HL-60/S4 (cell line): ENCODE measurements at regions not wholly inside any gene's neighbourhood (a gene's known extent, or its start where the extent isn't known, plus 50 kb on each side); places are given as distances from the start of the nearest gene placed in this dataset.

Experiments used
- in situ Hi-C: fragments of 300-500 bp; cut with MboI; formaldehyde crosslinking; loops from 2 replicates; pipeline ENCODE4 v1.14.3; 2022; ENCODE audit warnings: low sequenced_read_pairs

DNA sequence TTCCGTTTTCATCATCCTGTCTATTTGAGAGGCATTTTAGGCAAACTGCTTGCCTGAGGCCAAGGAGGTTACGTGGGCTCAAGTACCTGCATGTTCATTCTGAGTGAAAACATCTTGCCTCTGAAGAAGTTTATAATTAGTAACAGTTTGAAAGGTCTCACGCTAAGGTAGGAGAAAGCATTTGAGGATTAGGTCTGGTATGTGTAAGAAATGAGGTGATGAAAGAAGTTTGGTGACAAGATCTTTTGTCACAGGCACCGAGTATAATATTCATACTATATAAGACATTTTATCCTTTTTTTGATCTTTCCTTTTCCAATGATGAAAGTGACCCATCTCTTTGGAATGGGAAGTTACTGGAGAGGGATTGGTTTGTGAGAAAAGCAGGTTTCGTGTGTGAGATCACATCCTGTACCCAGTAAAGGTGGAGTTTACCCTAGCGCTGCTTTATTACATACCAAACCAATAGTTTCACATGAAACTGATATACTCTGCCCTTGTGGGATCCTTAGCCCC, 98.7 kb upstream of the PDC start:
- in situ Hi-C loops = no loop called here

GRCh38 chr1:186557147-186557777, 96.3 kb upstream of the PDC start:
- in situ Hi-C loops = no loop called here

GRCh38 chr1:186550832-186551231, 89.9 kb upstream of the PDC start:
- in situ Hi-C loops = no loop called here

- in situ Hi-C loops = no loop called here
Observed at GRCh38 chr1:186541003-186541402, 80.1 kb upstream of the PDC start.

DNA sequence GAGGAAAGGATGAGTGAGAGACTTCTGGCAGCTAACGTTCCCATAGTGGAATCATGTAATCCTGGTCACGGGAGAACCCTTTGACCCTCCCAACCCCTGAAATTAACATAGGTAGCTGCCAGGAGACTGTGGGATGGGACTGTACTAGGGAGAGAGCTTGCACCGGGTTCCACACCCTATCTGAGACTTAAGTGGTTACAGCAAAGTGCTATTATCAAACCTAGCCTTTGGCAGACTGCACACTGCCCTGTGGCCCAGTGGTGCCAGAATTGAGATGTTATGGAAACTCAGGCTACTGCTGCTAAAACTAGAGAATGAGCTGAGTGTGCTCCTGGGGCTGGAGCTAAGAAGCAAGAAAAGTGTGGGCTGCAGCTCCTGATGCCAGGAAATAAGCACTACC, 79.6 kb upstream of the PDC start:
- in situ Hi-C loops = no loop called here

DNA sequence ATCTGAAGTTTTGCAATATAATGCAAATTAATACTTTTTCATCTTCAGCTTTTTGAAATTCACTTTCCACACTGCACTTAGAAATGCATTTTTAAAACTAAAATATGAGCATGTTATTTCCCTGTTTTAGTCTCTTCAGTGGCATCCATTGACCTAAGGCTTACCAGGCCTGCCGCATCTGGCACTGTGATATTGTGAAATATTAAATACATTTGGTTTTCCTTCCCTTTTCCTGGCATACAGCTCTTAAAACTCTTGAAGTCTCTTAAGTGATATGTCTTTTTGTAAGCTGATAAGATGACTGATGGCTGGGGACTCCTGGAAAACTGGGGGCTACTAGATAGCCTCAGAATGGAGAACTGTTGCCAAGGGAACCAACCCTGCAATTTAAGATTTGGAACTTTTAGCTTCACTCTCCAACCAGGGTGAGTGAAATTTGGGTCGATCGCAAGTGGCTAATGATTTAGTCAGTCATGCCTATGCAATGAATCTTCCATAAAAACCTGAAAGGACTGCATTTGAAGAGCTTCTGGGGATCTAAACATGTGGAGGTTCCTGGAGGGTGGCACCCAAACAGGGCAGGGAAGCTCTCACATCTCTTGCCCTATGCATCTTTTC, 75.5 kb upstream of the PDC start:
- in situ Hi-C loops = no loop called here

GRCh38 chr1:186535388-186536133, 74.6 kb upstream of the PDC start:
- in situ Hi-C loops = no loop called here

DNA sequence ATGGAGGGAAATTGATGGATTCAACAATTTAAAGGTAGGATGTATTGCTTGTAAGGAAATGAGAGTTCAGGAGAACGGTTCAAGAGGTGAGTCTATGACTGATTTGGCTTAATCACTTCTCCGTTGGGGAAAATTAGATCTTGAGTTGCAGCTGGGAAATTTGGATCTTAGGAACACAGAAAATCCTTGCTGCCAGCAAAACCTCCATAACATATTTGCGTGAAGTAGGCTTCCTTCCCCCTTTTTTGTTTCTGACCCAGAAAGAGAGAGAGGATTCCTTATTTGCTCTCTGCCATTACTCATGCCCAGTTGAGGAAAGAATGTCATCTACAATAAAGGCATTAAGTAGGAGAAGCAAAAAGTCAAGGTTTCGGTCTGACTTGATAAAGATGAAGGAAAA, 73.5 kb upstream of the PDC start:
- in situ Hi-C loops = no loop called here

GRCh38 chr1:186532466-186532865, 71.6 kb upstream of the PDC start:
- in situ Hi-C loops = no loop called here

DNA sequence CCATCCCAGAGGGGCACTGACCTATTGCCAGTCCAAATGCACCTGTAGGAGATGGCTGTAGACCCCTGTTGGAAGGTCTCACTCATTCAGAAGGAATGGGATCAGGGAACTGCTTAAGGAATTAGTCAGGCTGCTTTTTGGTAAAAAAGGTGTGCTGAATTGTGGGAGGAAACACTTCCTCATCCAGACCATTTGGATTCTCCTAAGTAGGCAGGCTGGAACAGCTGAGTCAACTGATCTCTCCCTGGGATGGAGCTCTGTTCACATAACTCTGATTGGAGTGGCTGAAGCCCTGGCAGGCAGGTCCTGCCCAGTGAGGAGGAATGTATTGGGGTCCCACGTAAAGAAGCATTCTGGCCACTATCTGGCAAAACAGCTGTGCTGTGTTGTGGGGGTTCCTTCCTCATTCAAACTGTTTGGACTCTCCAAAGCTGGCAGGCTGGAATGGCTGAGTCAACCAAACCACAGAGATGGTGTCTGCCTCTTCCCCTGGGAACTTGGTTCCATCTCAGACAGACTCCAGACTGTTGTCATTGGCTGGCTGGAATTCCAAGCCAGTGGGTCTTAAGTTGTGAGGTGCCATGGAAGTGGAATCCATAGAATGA, 70.7 kb upstream of the PDC start:
- in situ Hi-C loops = no loop called here

GRCh38 chr1:186530109-186530508, 69.2 kb upstream of the PDC start:
- in situ Hi-C loops = no loop called here

DNA sequence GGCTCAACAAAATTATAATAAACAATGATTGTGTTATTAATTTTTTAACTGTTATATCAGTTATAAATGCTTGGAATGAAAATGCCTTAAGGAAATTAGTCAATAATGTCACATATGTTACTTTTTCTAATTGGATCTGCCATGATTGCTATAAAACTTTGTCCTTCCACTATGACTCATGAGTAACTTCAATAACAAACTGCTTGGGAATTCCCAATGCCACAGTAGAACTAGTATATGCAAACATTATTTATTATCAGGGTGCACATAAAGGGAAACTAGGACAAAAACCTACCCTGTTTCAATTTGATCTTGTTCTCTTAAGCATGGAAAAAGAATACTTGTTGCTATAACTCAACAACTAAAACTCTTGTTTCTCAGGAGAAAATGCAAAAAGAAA, 59.1 kb upstream of the PDC start:
- in situ Hi-C loops = no loop called here

GRCh38 chr1:186518822-186519381, 58.0 kb upstream of the PDC start:
- in situ Hi-C loops = no loop called here

DNA sequence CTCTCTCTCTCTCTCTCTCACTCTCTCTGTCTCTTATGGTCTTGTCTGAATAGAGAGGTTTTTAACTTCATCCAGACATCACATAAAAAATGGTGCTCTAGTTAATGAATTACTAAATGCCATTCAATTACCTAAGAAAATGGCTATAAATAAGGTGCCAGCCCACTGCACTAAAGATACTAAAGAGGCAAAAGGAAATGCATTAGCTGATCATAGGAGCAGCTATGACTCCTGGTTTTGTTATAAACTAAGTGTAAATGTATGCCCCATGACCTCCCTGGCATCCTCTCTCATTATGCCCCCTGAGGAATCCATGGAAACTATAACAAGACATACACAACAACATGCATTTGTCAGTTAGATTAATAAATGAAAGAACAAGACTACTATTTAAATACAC, 57.5 kb upstream of the PDC start:
- in situ Hi-C loops = no loop called here

GRCh38 chr1:186514367-186514766, 53.5 kb upstream of the PDC start:
- in situ Hi-C loops = no loop called here

GRCh38 chr1:186513526-186513925, 52.6 kb upstream of the PDC start:
- in situ Hi-C loops = no loop called here

- in situ Hi-C loops = no loop called here
Observed at GRCh38 chr1:186512698-186513457, 52.0 kb upstream of the PDC start.

DNA sequence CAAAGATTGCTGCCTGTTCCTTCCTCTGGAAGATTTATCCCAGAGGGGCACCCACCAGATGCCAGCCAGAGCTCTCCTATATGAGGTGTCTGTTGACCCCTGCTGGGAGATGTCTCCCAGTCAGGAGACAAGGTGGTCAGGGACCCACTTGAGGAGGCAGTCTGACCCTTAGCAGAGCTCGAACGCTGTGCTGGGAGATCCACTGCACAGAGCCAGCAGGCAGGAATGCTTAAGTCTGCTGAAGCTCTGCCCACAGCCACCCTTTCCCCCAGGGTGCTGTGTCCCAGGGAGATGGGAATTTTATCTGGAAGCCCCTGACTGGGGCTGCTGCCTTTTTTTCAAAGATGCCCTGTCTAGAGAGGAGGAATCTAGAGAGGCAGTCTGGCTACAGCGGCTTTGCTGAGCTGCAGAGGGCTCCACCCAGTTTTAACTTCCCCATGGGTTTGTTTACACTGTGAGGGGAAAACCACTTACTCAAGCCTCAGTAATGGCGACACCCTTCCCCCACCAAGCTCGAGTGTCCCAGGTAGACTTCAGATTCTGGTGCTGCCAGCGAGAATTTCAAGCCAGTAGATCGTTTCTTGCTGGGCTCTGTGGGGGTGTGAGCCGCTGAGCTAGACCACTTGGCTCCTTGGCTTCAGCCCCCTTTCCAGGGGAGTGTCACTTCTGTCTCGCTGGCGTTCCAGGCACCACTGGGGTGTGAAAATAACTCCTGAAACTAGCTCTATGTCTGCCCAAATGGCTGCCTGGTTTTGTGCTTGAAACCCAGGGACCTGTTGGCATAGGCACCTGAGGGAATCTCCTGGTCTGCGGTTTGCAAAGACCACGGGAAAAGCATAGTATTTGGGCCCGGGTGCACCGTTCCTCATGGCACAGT, 51.1 kb upstream of the PDC start:
- in situ Hi-C loops = no loop called here
